Prostate gland (tissue), 2 donors: ENCODE measurements at regions not wholly inside any gene's neighbourhood (a gene's known extent, or its start where the extent isn't known, plus 50 kb on each side); places are given as distances from the start of the nearest gene placed in this dataset.
"Not testable (repeated sequence)": the region's sequence is repeated elsewhere in the genome, so short reads cannot be mapped to it uniquely, and the experiment has no call there.

Experiments
- DNase-seq: peaks from one replicate; pipeline ENCODE4 v3.0.0-alpha.2; 2019; ENCODE audit warnings: low spot score
- H3K27ac ChIP-seq, 2 donors: fragments of 200-600 bp; sonication (generic); 2 replicates each; pipeline ENCODE4 v1.5.1; 2017 to 2019
- H3K27me3 ChIP-seq: fragments of 200-600 bp; sonication (generic); replicated peaks from 2 replicates; pipeline ENCODE4 v1.5.1; 2019; ENCODE audit not compliant: insufficient read depth
- H3K36me3 ChIP-seq, 2 donors: fragments of 200-600 bp; sonication (generic); 1 replicate in 1 of 2; 2 replicates in 1 of 2; pipeline versions ENCODE4 v1.5.1 to v1.8.1; 2017 to 2019
- H3K4me1 ChIP-seq: fragments of 200-600 bp; sonication (generic); replicated peaks from 2 replicates; pipeline ENCODE4 v1.5.1; 2019
- H3K4me3 ChIP-seq, 2 donors: fragments of 200-600 bp; sonication (generic); 2 replicates each; pipeline ENCODE4 v1.5.1; 2017 to 2019
- H3K9me3 ChIP-seq: fragments of 200-600 bp; sonication (generic); 2 replicates; pipeline ENCODE4 v1.5.1; 2017
- POLR2A ChIP-seq: fragments of 450-650 bp; IDR thresholded peaks from one replicate; pipeline ENCODE4 v1.6.1; 2016; ENCODE audit warnings: antibody characterized with exemption, mild to moderate bottlenecking
- POLR2AphosphoS5 ChIP-seq: sonication (generic); formaldehyde crosslinking; IDR thresholded peaks from one replicate; pipeline ENCODE4 v1.6.1; 2017; ENCODE audit warnings: antibody characterized with exemption
- WGBS: methylation state at CpG from one replicate; pipeline ENCODE4 v1.1.5; 2018; 5-methylcytosine and 5-hydroxymethylcytosine counted together
- intact Hi-C: fragments of 100-400 bp; cut with DNase I; formaldehyde crosslinking; loops from one replicate; pipeline ENCODE4 v1.14.2; 2022
- TF ChIP-seq, protein P1 (sequence below), 4 experiments: fragments of 200-600 bp in 2 of 4; fragments of 450-650 bp in 2 of 4; sonication (generic) in 2 of 4; IDR thresholded peaks; 1 replicate in 3 of 4; 2 replicates in 1 of 4; pipeline ENCODE4 v1.5.1; 2016 to 2019; ENCODE audit warnings: antibody characterized with exemption in 4 of 4, mild to moderate bottlenecking in 2 of 4, moderate library complexity in 2 of 4

DNA sequence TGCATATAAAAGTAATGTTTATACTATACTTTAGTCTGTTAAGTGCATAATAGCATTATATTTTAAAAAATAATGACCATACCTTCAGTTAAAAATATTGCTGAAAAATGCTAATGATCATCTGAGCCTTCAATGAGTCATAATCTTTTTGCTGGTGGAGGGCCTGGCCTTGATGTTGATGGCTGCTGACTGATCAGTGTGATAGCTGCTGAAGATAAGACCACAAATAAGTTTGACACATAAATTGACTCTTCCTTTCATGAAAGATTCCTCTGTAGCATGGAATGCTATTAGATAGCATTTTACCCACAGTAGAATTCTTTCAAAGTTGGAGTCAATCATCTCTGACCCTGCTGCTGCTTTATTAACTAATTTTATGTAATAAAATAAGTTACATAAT lies 128.4 kb upstream of the CCDC85A start:
- Histone ChIP-seq H3K9me3 (no peaks in the 10 kb centered on the region), H3K36me3 (no peaks in the 10 kb centered on the region), H3K27me3 (no peaks in the 10 kb centered on the region), H3K4me3 (no peak overlapping the region), H3K27ac (no peak overlapping the region), H3K4me1 (no peaks in the 10 kb centered on the region)
- TF ChIP-seq POLR2AphosphoS5 (no peak), POLR2A (no peak)
- TF ChIP-seq, protein P1, sequence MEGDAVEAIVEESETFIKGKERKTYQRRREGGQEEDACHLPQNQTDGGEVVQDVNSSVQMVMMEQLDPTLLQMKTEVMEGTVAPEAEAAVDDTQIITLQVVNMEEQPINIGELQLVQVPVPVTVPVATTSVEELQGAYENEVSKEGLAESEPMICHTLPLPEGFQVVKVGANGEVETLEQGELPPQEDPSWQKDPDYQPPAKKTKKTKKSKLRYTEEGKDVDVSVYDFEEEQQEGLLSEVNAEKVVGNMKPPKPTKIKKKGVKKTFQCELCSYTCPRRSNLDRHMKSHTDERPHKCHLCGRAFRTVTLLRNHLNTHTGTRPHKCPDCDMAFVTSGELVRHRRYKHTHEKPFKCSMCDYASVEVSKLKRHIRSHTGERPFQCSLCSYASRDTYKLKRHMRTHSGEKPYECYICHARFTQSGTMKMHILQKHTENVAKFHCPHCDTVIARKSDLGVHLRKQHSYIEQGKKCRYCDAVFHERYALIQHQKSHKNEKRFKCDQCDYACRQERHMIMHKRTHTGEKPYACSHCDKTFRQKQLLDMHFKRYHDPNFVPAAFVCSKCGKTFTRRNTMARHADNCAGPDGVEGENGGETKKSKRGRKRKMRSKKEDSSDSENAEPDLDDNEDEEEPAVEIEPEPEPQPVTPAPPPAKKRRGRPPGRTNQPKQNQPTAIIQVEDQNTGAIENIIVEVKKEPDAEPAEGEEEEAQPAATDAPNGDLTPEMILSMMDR (IDR thresholded peaks at IDR 0.05) = no peak
- no peak for DNase-seq
- intact Hi-C loops = no loop called here

DNA sequence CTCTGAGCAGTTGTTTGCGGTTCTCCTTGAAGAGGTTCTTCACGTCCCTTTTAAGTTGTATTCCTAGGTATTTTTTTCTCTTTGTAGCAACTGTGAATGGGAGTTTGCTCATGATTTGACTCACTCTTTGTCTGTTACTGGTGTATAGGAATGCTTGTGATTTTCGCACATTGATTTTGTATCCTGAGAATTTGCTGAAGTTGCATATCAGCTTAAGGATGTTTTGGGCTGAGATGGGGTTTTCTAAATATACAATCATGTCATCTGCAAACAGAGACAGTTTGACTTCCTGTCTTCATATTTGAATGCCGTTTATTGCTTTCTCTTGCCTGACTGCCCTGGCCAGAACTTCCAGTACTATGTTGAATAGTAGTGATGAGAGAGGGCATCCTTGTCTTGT lies 122.5 kb upstream of the CCDC85A start:
- H3K27me3 ChIP-seq, H3K4me3 ChIP-seq, H3K9me3 ChIP-seq, H3K36me3 ChIP-seq, DNase-seq, H3K27ac ChIP-seq, intact Hi-C loops, H3K4me1 ChIP-seq: not testable (repeated sequence)
- whole genome bisulfite sequencing = 94% methylated on average over 4 of the region's 4 CpGs

DNA sequence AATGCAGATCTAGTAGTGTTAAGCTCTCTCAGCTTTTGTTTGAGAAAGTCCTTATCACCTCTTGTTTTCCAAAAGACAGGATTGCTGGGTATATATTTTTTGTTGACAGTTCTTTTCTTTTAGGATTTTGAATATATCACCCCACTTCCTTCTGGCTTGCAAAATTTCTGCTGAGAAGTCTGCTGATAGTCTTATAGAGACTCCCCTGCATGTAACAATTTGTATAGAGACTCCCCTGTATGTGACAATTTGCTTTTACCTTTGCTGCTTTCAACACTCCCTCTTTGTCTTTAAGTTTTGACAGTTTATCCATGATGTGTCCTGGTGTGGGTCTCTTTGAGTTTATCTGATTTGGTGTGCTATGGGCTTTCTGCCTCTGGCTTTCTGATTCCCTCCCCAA lies 115.0 kb upstream of the CCDC85A start:
- no peaks in the 10 kb centered on the region for H3K4me1 ChIP-seq
- H3K4me3 ChIP-seq = no peak overlapping the region
- no peaks in the 10 kb centered on the region for H3K36me3 ChIP-seq
- no peaks in the 10 kb centered on the region for H3K9me3 ChIP-seq
- no peak for TF ChIP-seq POLR2AphosphoS5
- TF ChIP-seq, protein P1 (IDR thresholded peaks at IDR 0.05) = no peak
- no peak for TF ChIP-seq POLR2A
- H3K27ac ChIP-seq = no peak overlapping the region
- DNase-seq = no peak
- H3K27me3 ChIP-seq = no peaks in the 10 kb centered on the region
- intact Hi-C loops = no loop called here

DNA sequence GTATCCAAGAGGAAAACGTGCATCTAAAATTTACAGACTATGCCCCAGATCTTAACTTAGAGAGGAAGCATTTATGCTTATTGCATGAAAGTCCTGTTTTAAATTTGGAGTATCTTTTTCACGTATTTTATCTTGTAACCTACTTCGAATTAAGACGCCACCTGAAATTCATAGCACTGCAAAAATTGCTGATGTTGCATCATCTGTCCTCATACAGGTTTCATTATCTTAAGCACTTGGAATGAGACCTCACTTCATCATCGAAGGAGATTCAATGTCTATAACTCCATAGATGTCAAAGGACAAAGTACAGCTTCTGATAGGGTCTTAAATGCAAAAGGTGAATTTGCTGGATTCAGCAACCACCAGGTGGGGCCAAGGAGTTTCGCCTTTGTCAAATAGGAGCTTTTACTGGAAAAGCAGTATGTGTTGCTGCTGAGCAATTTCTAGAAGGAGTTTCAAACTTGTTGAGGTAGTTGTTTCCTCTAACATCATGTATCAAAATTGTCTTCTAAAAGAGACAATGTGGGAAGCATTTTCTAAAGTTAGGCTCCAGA lies 106.4 kb upstream of the CCDC85A start:
- TF ChIP-seq, protein P1 (IDR thresholded peaks at IDR 0.05) = peak in 1 of 4 experiments; percentile 7
- no peak for TF ChIP-seq POLR2AphosphoS5
- Histone ChIP-seq H3K4me3 (no peak overlapping the region), H3K27ac (no peak overlapping the region), H3K4me1 (no peaks in the 10 kb centered on the region), H3K27me3 (no peaks in the 10 kb centered on the region), H3K36me3 (no peaks in the 10 kb centered on the region), H3K9me3 (no peaks in the 10 kb centered on the region)
- 67% methylated on average over 6 of the region's 6 CpGs for WGBS
- intact Hi-C loops = no loop called here
- DNase-seq = no peak

- no peaks in the 10 kb centered on the region for H3K4me1 ChIP-seq
- H3K27me3 ChIP-seq = no peaks in the 10 kb centered on the region
- no peak overlapping the region for H3K27ac ChIP-seq
- H3K36me3 ChIP-seq = no peaks in the 10 kb centered on the region
- intact Hi-C loops = no loop called here
- no peak overlapping the region for H3K4me3 ChIP-seq
- WGBS = 72% methylated on average over 4 of the region's 4 CpGs
- DNase-seq = no peak
- no peaks in the 10 kb centered on the region for H3K9me3 ChIP-seq
- TF ChIP-seq, protein P1 (IDR thresholded peaks at IDR 0.05) = no peak
- no peak for TF ChIP-seq POLR2A
- TF ChIP-seq POLR2AphosphoS5 = no peak
These were observed 101.1 kb upstream of the CCDC85A start for GRCh38 chr2:56082665-56083064.
